Neural progenitor cell (in vitro differentiated cells): ENCODE measurements at regions not wholly inside any gene's neighbourhood (a gene's known extent, or its start where the extent isn't known, plus 50 kb on each side); places are given as distances from the start of the nearest gene placed in this dataset.
"Not testable (repeated sequence)": the region's sequence is repeated elsewhere in the genome, so short reads cannot be mapped to it uniquely, and the experiment has no call there.

Source experiments
- DNase-seq: peaks from one replicate; pipeline ENCODE4 v3.0.0-alpha.2; 2016; ENCODE audit warnings: low spot score
- H2AFZ ChIP-seq: fragments of 200-600 bp; sonication (generic); replicated peaks from 2 replicates; pipeline ENCODE4 v1.6.1; 2016; ENCODE audit warnings: antibody characterized with exemption
- H3F3A ChIP-seq: fragments of 200-600 bp; sonication (generic); 2 replicates; pipeline ENCODE4 v1.6.1; 2016; ENCODE audit warnings: antibody characterized with exemption, low read depth
- H3K27ac ChIP-seq: fragments of 200-600 bp; sonication (generic); 2 replicates; pipeline ENCODE4 v1.5.1; 2016; ENCODE audit warnings: mild to moderate bottlenecking
- H3K27me3 ChIP-seq: fragments of 200-600 bp; sonication (generic); 2 replicates; pipeline ENCODE4 v1.6.1; 2016; ENCODE audit warnings: mild to moderate bottlenecking, moderate library complexity
- H3K36me3 ChIP-seq: fragments of 200-600 bp; sonication (generic); 2 replicates; pipeline ENCODE4 v1.5.1; 2016
- H3K4me1 ChIP-seq: fragments of 200-600 bp; sonication (generic); 2 replicates; pipeline ENCODE4 v1.6.1; 2016; ENCODE audit warnings: mixed run types
- H3K4me2 ChIP-seq: fragments of 200-600 bp; sonication (generic); 2 replicates; pipeline ENCODE4 v1.6.1; 2016
- H3K4me3 ChIP-seq: fragments of 200-600 bp; sonication (generic); 2 replicates; pipeline ENCODE4 v1.5.1; 2016
- H3K79me2 ChIP-seq: fragments of 200-600 bp; sonication (generic); 2 replicates; pipeline ENCODE4 v1.6.1; 2016; ENCODE audit warnings: low read depth
- H3K9ac ChIP-seq: fragments of 200-600 bp; sonication (generic); 2 replicates; pipeline ENCODE4 v1.6.1; 2016
- H3K9me3 ChIP-seq: fragments of 200-600 bp; sonication (generic); 2 replicates; pipeline ENCODE4 v1.5.1; 2016; ENCODE audit warnings: low read depth
- H4K20me1 ChIP-seq: fragments of 200-600 bp; sonication (generic); 2 replicates; pipeline ENCODE4 v1.6.1; 2016; ENCODE audit warnings: low read depth
- H3K27ac Mint-ChIP-seq: 3 replicates; pipeline ENCODE4 v1.8.0; 2021; ENCODE audit warnings: mixed read lengths
- H3K27me3 Mint-ChIP-seq: 2 replicates; pipeline ENCODE4 v1.8.0; 2022; ENCODE audit warnings: low read depth, mild to moderate bottlenecking, inconsistent platforms, moderate library complexity, mixed read lengths; ENCODE audit not compliant: insufficient read depth
- H3K36me3 Mint-ChIP-seq: 3 replicates; pipeline ENCODE4 v1.8.0; 2021; ENCODE audit warnings: mixed read lengths
- H3K4me1 Mint-ChIP-seq: 3 replicates; pipeline ENCODE4 v1.8.0; 2021; ENCODE audit warnings: mixed read lengths
- H3K4me3 Mint-ChIP-seq: 3 replicates; pipeline ENCODE4 v1.8.0; 2021; ENCODE audit warnings: mild to moderate bottlenecking, moderate library complexity, mixed read lengths
- H3K9me3 Mint-ChIP-seq: 3 replicates; pipeline ENCODE4 v1.8.0; 2020; ENCODE audit warnings: mixed read lengths
- CTCF ChIP-seq: fragments of 200-600 bp; sonication (generic); IDR thresholded peaks from 2 replicates; pipeline ENCODE4 v1.5.1; 2017; ENCODE audit warnings: antibody characterized with exemption, mild to moderate bottlenecking
- EZH2 ChIP-seq: fragments of 200-600 bp; sonication (generic); IDR thresholded peaks from 2 replicates; pipeline ENCODE4 v1.6.1; 2017; ENCODE audit warnings: antibody characterized with exemption, mild to moderate bottlenecking, moderate library complexity
- EZH2phosphoT487 ChIP-seq: fragments of 200-600 bp; sonication (generic); IDR thresholded peaks from 2 replicates; pipeline ENCODE4 v1.6.1; 2017; ENCODE audit warnings: antibody characterized with exemption

GRCh38 chr2:242048479-242048878 is 178.9 kb downstream of the RTP5 start:
- Mint-ChIP-seq H3K27ac (no peak overlapping the region), H3K9me3 (peaks cover 22% of the 10 kb centered on the region), H3K27me3 (peaks cover 62% of the 10 kb centered on the region), H3K4me3 (no peak overlapping the region), H3K36me3 (peaks cover 3% of the 10 kb centered on the region), H3K4me1 (peaks cover 16% of the 10 kb centered on the region)
- peaks cover 93% of the 10 kb centered on the region for H3K27me3 ChIP-seq
- H3K36me3 ChIP-seq = no peaks in the 10 kb centered on the region
- H3K79me2 ChIP-seq = no peaks in the 10 kb centered on the region
- H3K9ac ChIP-seq = no peak overlapping the region
- H3K9me3 ChIP-seq = no peaks in the 10 kb centered on the region
- no peak overlapping the region for H3K4me2 ChIP-seq
- H3K4me1 ChIP-seq = no peaks in the 10 kb centered on the region
- no peaks in the 10 kb centered on the region for H4K20me1 ChIP-seq
- peaks cover 6% of the 10 kb centered on the region for H3F3A ChIP-seq
- DNase-seq = no peak
- no peak for TF ChIP-seq EZH2phosphoT487
- no peak for TF ChIP-seq EZH2
- TF ChIP-seq CTCF = no peak
- no peak overlapping the region for H3K4me3 ChIP-seq
- no peak overlapping the region for H2AFZ ChIP-seq
- H3K27ac ChIP-seq = no peak overlapping the region

GRCh38 chr2:242049492-242049891 is 180.0 kb downstream of the RTP5 start:
- H3K36me3 ChIP-seq, H3K4me3 Mint-ChIP-seq, H2AFZ ChIP-seq, DNase-seq, H3K36me3 Mint-ChIP-seq, H3K9me3 ChIP-seq, H3K27ac Mint-ChIP-seq, H3K79me2 ChIP-seq, H3K9ac ChIP-seq, H3K27ac ChIP-seq, H4K20me1 ChIP-seq, H3K4me1 ChIP-seq, H3F3A ChIP-seq, H3K4me3 ChIP-seq, H3K4me2 ChIP-seq: not testable (repeated sequence)
- peaks cover 92% of the 10 kb centered on the region for H3K27me3 ChIP-seq
- peaks cover 58% of the 10 kb centered on the region for H3K27me3 Mint-ChIP-seq
- H3K9me3 Mint-ChIP-seq = peaks cover 22% of the 10 kb centered on the region
- peaks cover 14% of the 10 kb centered on the region for H3K4me1 Mint-ChIP-seq

GRCh38 chr2:242051463-242051862 is 181.9 kb downstream of the RTP5 start:
- Histone ChIP-seq H3K27ac (no peak overlapping the region), H3F3A (no peaks in the 10 kb centered on the region), H3K79me2 (no peaks in the 10 kb centered on the region), H4K20me1 (no peaks in the 10 kb centered on the region), H3K9ac (no peak overlapping the region), H3K9me3 (no peaks in the 10 kb centered on the region), H3K36me3 (no peaks in the 10 kb centered on the region), H3K4me2 (no peak overlapping the region), H3K4me3 (no peak overlapping the region), H3K4me1 (no peaks in the 10 kb centered on the region), H3K27me3 (peaks cover 77% of the 10 kb centered on the region), H2AFZ (no peak overlapping the region)
- TF ChIP-seq EZH2 (no peak), EZH2phosphoT487 (no peak), CTCF (no peak)
- H3K4me1 Mint-ChIP-seq = peaks cover 6% of the 10 kb centered on the region
- H3K4me3 Mint-ChIP-seq = no peak overlapping the region
- peaks cover 17% of the 10 kb centered on the region for H3K9me3 Mint-ChIP-seq
- peaks cover 2% of the 10 kb centered on the region for H3K36me3 Mint-ChIP-seq
- no peak for DNase-seq
- H3K27ac Mint-ChIP-seq = no peak overlapping the region
- peaks cover 38% of the 10 kb centered on the region for H3K27me3 Mint-ChIP-seq

DNA sequence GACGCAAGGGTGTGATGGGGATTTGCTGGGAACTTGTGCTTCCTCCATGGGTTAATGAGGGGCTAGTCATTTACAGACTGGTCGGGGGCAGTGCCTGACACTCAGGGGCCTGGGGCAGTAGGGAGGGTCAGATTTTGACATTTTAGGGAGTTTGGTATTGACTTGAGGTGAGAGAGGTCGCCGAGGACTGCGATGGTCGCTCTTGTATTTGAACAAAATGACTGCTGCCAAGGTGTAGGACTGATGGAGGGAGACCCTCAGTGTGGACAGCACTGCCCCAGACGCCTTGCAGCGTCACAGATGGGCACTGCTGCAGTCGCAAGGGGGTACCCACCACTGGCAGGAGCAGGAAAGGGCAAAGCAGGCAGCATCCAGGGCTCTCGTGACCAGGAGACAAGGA is 182.9 kb downstream of the RTP5 start:
- Histone ChIP-seq H3K27ac (no peak overlapping the region), H3K9me3 (no peaks in the 10 kb centered on the region), H3K79me2 (no peaks in the 10 kb centered on the region), H3K4me1 (no peaks in the 10 kb centered on the region), H2AFZ (no peak overlapping the region), H4K20me1 (no peaks in the 10 kb centered on the region), H3K27me3 (peaks cover 75% of the 10 kb centered on the region), H3K4me3 (no peak overlapping the region), H3F3A (no peaks in the 10 kb centered on the region), H3K9ac (no peak overlapping the region), H3K36me3 (no peaks in the 10 kb centered on the region), H3K4me2 (no peak overlapping the region)
- no peak for DNase-seq
- TF ChIP-seq EZH2phosphoT487 (no peak), EZH2 (no peak), CTCF (no peak)
- Mint-ChIP-seq H3K27me3 (peaks cover 41% of the 10 kb centered on the region), H3K4me3 (no peak overlapping the region), H3K36me3 (peaks cover 2% of the 10 kb centered on the region), H3K9me3 (peaks cover 17% of the 10 kb centered on the region), H3K4me1 (peaks cover 6% of the 10 kb centered on the region), H3K27ac (no peak overlapping the region)
